Liver (tissue), 8 donors: ENCODE measurements at regions not wholly inside any gene's neighbourhood (a gene's known extent, or its start where the extent isn't known, plus 50 kb on each side); places are given as distances from the start of the nearest gene placed in this dataset.

Experiments
- DNase-seq: peaks from one replicate; pipeline ENCODE4 v3.0.0-alpha.2; 2017; ENCODE audit warnings: low spot score
- H3K27ac ChIP-seq, 2 donors: one replicate each; pipeline ENCODE4 v1.7.0; 2013; ENCODE audit warnings: inconsistent platforms in 2 of 2, low read length in 2 of 2, control low read depth in 1 of 2, low read depth in 1 of 2, mild to moderate bottlenecking in 1 of 2
- H3K27me3 ChIP-seq, 4 donors: one replicate each; pipeline versions ENCODE4 v1.6.1 to v1.7.0; 2013; ENCODE audit warnings: low read length in 3 of 4, inconsistent platforms in 1 of 4, mild to moderate bottlenecking in 1 of 4, moderate library complexity in 1 of 4; ENCODE audit not compliant: control insufficient read depth in 4 of 4, insufficient read depth in 4 of 4
- H3K36me3 ChIP-seq, 4 donors: one replicate each; pipeline versions ENCODE4 v1.6.1 to v1.7.0; 2013; ENCODE audit warnings: low read length in 3 of 4, mild to moderate bottlenecking in 3 of 4, low read depth in 1 of 4, moderate library complexity in 1 of 4; ENCODE audit not compliant: control insufficient read depth in 4 of 4, insufficient read depth in 3 of 4
- H3K4me1 ChIP-seq, 4 donors: one replicate each; pipeline versions ENCODE4 v1.6.1 to v1.7.0; 2013; ENCODE audit warnings: low read length in 3 of 4, mild to moderate bottlenecking in 3 of 4, moderate library complexity in 1 of 4; ENCODE audit not compliant: control insufficient read depth in 4 of 4, insufficient read depth in 4 of 4
- H3K4me3 ChIP-seq, 3 donors: one replicate each; pipeline versions ENCODE4 v1.6.1 to v1.7.0; 2013; ENCODE audit warnings: low read length in 3 of 3, control low read depth in 1 of 3, low read depth in 1 of 3, mild to moderate bottlenecking in 1 of 3
- H3K9ac ChIP-seq, 2 donors: one replicate each; pipeline ENCODE4 v1.7.0; 2013; ENCODE audit warnings: low read length in 2 of 2, mild to moderate bottlenecking in 2 of 2, moderate library complexity in 2 of 2, control low read depth in 1 of 2, low read depth in 1 of 2
- H3K9me3 ChIP-seq, 4 donors: one replicate each; pipeline versions ENCODE4 v1.6.1 to v1.7.0; 2013; ENCODE audit warnings: low read length in 3 of 4; ENCODE audit not compliant: control insufficient read depth in 4 of 4
- CTCF ChIP-seq: fragments of 150-350 bp; IDR thresholded peaks from 2 replicates; pipeline ENCODE4 v1.5.1; 2017; ENCODE audit warnings: improper control_type of control experiment, low read depth, low read length; ENCODE audit not compliant: missing input control
- EGR1 ChIP-seq, 2 donors: IDR thresholded peaks; 2 replicates each; pipeline ENCODE4 v1.6.1; 2016 to 2018; ENCODE audit warnings: antibody characterized with exemption in 2 of 2, low read depth in 2 of 2
- FOXA1 ChIP-seq: IDR thresholded peaks from 2 replicates; pipeline ENCODE4 v1.6.1; 2016; ENCODE audit warnings: antibody characterized with exemption
- FOXA2 ChIP-seq: IDR thresholded peaks from 2 replicates; pipeline ENCODE4 v1.6.1; 2016; ENCODE audit warnings: antibody characterized with exemption
- GABPA ChIP-seq, 2 donors: IDR thresholded peaks in 1 of 2; conservative IDR thresholded peaks in 1 of 2; 2 replicates each; pipeline ENCODE4 v1.6.1; 2016; ENCODE audit warnings: antibody characterized with exemption in 2 of 2, mild to moderate bottlenecking in 1 of 2, moderate library complexity in 1 of 2
- HNF4A ChIP-seq, 2 donors: conservative IDR thresholded peaks; 2 replicates each; pipeline ENCODE4 v1.6.1; 2016; ENCODE audit warnings: antibody characterized with exemption in 2 of 2, mild to moderate bottlenecking in 2 of 2
- HNF4G ChIP-seq: IDR thresholded peaks from 2 replicates; pipeline ENCODE4 v1.6.1; 2016; ENCODE audit warnings: antibody characterized with exemption
- JUND ChIP-seq, 2 donors: IDR thresholded peaks; 2 replicates each; pipeline ENCODE4 v1.6.1; 2016; ENCODE audit warnings: antibody characterized with exemption in 2 of 2
- NR2F2 ChIP-seq: IDR thresholded peaks from 2 replicates; pipeline ENCODE4 v1.6.1; 2016; ENCODE audit warnings: antibody characterized with exemption
- RAD21 ChIP-seq, 2 donors: IDR thresholded peaks; 2 replicates each; pipeline ENCODE4 v1.6.1; 2016; ENCODE audit warnings: antibody characterized with exemption in 2 of 2, mild to moderate bottlenecking in 2 of 2
- RXRA ChIP-seq, 2 donors: IDR thresholded peaks; 2 replicates each; pipeline ENCODE4 v1.6.1; 2017 to 2018; ENCODE audit warnings: antibody characterized with exemption in 2 of 2, mild to moderate bottlenecking in 1 of 2
- SP1 ChIP-seq: IDR thresholded peaks from 2 replicates; pipeline ENCODE4 v1.6.1; 2018; ENCODE audit warnings: antibody characterized with exemption, mild to moderate bottlenecking
- TAF1 ChIP-seq: conservative IDR thresholded peaks from 2 replicates; pipeline ENCODE4 v1.6.1; 2016; ENCODE audit warnings: antibody characterized with exemption, mild to moderate bottlenecking
- YY1 ChIP-seq: IDR thresholded peaks from 2 replicates; pipeline ENCODE4 v1.6.1; 2016; ENCODE audit warnings: antibody characterized with exemption, mild to moderate bottlenecking
- WGBS: extraction: QIAGEN DNeasy Blood & Tissue Kit; methylation state at CpG from one replicate; pipeline ENCODE4 v1.1.7; 2013; 5-methylcytosine and 5-hydroxymethylcytosine counted together
- TF ChIP-seq, protein P1 (sequence below): IDR thresholded peaks from 2 replicates; pipeline ENCODE4 v1.6.1; 2016; ENCODE audit warnings: antibody characterized with exemption
- TF ChIP-seq, protein P2 (sequence below): IDR thresholded peaks from 2 replicates; pipeline ENCODE4 v1.6.1; 2016; ENCODE audit warnings: antibody characterized with exemption
- TF ChIP-seq, protein P3 (sequence below): IDR thresholded peaks from 2 replicates; pipeline ENCODE4 v1.6.1; 2016; ENCODE audit warnings: antibody characterized with exemption, mild to moderate bottlenecking
- TF ChIP-seq, protein P4 (sequence below): IDR thresholded peaks from 2 replicates; pipeline ENCODE4 v1.6.1; 2016; ENCODE audit warnings: antibody characterized with exemption
- donor health status: healthy.
- donor health status: healthy.
- donor health status: healthy.
- donor health status: healthy.
- donor health status: healthy.

DNA sequence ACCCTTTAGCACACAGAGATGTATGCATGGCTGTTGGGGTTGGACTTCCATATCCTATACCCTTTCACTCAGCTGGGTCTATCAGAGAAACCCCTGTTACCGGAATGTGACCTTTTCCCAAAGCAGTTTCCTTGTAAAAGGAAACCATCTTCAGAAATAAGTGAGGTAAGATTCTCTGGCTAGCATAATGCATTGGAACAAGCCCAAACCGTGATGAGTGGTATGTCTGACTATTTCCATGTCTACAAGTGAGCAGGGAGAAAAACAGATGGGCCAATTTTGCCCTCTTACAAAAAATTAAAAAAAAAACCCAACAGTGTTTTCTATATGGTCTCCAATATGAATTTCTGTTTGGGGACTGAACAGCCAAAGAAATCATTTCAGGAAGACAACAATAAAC lies 283.9 kb downstream of the SMARCA1 start (continued):
- TF ChIP-seq, protein P1, sequence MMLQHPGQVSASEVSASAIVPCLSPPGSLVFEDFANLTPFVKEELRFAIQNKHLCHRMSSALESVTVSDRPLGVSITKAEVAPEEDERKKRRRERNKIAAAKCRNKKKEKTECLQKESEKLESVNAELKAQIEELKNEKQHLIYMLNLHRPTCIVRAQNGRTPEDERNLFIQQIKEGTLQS = no peak

GRCh38 chrX:129238011-129238410 lies 285.3 kb downstream of the SMARCA1 start:
- DNase-seq = no peak
- Histone ChIP-seq H3K9me3 (no peaks in the 10 kb centered on the region), H3K27ac (no peak overlapping the region), H3K27me3 (no peaks in the 10 kb centered on the region), H3K9ac (no peak overlapping the region), H3K36me3 (no peaks in the 10 kb centered on the region), H3K4me1 (peaks cover 0 to 6% (median 0%) of the 10 kb centered on the region in 4 donors), H3K4me3 (no peak overlapping the region)
- 90% methylated on average over 3 of the region's 3 CpGs for WGBS
- TF ChIP-seq, protein P2, sequence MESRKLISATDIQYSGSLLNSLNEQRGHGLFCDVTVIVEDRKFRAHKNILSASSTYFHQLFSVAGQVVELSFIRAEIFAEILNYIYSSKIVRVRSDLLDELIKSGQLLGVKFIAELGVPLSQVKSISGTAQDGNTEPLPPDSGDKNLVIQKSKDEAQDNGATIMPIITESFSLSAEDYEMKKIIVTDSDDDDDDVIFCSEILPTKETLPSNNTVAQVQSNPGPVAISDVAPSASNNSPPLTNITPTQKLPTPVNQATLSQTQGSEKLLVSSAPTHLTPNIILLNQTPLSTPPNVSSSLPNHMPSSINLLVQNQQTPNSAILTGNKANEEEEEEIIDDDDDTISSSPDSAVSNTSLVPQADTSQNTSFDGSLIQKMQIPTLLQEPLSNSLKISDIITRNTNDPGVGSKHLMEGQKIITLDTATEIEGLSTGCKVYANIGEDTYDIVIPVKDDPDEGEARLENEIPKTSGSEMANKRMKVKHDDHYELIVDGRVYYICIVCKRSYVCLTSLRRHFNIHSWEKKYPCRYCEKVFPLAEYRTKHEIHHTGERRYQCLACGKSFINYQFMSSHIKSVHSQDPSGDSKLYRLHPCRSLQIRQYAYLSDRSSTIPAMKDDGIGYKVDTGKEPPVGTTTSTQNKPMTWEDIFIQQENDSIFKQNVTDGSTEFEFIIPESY = no peak
- TF ChIP-seq HNF4G (no peak), SP1 (no peak), RAD21 (IDR thresholded peaks at IDR 0.05) (no peak), FOXA1 (no peak), EGR1 (IDR thresholded peaks at IDR 0.05; ENCODE audit: low read depth in 2 of 2) (no peak), HNF4A (conservative IDR thresholded peaks at IDR 0.05) (no peak), GABPA (IDR thresholded peaks at IDR 0.05 in 1 of 2, conservative IDR thresholded peaks at IDR 0.05 in 1 of 2) (no peak), NR2F2 (no peak), YY1 (no peak), FOXA2 (no peak), TAF1 (no peak), CTCF (no peak), RXRA (IDR thresholded peaks at IDR 0.05) (no peak), JUND (IDR thresholded peaks at IDR 0.05) (no peak)
- TF ChIP-seq, protein P3, sequence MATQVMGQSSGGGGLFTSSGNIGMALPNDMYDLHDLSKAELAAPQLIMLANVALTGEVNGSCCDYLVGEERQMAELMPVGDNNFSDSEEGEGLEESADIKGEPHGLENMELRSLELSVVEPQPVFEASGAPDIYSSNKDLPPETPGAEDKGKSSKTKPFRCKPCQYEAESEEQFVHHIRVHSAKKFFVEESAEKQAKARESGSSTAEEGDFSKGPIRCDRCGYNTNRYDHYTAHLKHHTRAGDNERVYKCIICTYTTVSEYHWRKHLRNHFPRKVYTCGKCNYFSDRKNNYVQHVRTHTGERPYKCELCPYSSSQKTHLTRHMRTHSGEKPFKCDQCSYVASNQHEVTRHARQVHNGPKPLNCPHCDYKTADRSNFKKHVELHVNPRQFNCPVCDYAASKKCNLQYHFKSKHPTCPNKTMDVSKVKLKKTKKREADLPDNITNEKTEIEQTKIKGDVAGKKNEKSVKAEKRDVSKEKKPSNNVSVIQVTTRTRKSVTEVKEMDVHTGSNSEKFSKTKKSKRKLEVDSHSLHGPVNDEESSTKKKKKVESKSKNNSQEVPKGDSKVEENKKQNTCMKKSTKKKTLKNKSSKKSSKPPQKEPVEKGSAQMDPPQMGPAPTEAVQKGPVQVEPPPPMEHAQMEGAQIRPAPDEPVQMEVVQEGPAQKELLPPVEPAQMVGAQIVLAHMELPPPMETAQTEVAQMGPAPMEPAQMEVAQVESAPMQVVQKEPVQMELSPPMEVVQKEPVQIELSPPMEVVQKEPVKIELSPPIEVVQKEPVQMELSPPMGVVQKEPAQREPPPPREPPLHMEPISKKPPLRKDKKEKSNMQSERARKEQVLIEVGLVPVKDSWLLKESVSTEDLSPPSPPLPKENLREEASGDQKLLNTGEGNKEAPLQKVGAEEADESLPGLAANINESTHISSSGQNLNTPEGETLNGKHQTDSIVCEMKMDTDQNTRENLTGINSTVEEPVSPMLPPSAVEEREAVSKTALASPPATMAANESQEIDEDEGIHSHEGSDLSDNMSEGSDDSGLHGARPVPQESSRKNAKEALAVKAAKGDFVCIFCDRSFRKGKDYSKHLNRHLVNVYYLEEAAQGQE = no peak
- TF ChIP-seq, protein P1 = no peak
- TF ChIP-seq, protein P4, sequence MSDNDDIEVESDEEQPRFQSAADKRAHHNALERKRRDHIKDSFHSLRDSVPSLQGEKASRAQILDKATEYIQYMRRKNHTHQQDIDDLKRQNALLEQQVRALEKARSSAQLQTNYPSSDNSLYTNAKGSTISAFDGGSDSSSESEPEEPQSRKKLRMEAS = no peak
